ENCODE measurements at regions not wholly inside any gene's neighbourhood (a gene's known extent, or its start where the extent isn't known, plus 50 kb on each side); places are given as distances from the start of the nearest gene placed in this dataset.

DNA sequence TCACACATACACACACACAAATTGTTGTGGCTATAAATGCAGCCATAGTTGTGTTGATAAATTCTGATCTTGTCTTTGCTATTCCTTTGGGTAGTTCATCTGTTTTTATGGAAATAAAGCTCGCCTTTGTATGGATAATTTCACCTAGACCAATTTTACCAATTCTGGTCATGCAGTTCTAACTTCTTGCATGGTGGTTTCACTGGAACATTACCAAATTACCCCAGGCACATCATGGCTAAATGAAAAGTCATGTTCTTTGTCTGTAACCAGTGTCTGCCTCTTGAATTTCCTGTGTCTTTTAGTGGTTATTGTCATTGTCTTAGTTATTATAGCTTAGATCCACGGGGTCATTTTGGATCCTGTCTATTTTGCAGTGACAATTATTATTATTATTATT lies 50.3 kb upstream of the TMC1 start:
- no peaks in the 10 kb centered on the region for H3K4me1 ChIP-seq
- H3K9me3 ChIP-seq: no peaks in the 10 kb centered on the region
- no peaks in the 10 kb centered on the region for H3K36me3 ChIP-seq (ENCODE audit: low read depth, missing control alignments)
- no peaks in the 10 kb centered on the region for H3K27me3 ChIP-seq
- no peak overlapping the region for H3K27ac ChIP-seq
- H3K4me3 ChIP-seq: no peak overlapping the region
- intact Hi-C loops (cut with DNase I; ENCODE audit: low total_unique reads): no loop called here
- 90 to 98% methylated on average over 2 of the region's 2 CpGs for WGBS, 2 donors
- no peak for TF ChIP-seq POLR2A (IDR thresholded peaks at IDR 0.05)
- no peak for TF ChIP-seq CTCF (IDR thresholded peaks at IDR 0.05)
- no peak for DNase-seq

GRCh38 chr9:72467766-72468738 lies 53.4 kb upstream of the TMC1 start:
- H3K27me3 ChIP-seq: no peaks in the 10 kb centered on the region
- intact Hi-C loops (cut with DNase I; ENCODE audit: low total_unique reads): no loop called here
- WGBS, 2 donors: 78 to 88% methylated on average over 8 of the region's 8 CpGs
- no peak overlapping the region for H3K27ac ChIP-seq
- no peaks in the 10 kb centered on the region for H3K4me1 ChIP-seq
- TF ChIP-seq CTCF (IDR thresholded peaks at IDR 0.05): no peak
- no peak for TF ChIP-seq POLR2A (IDR thresholded peaks at IDR 0.05)
- DNase-seq: no peak
- no peak overlapping the region for H3K4me3 ChIP-seq
- no peaks in the 10 kb centered on the region for H3K36me3 ChIP-seq (ENCODE audit: low read depth, missing control alignments)
- H3K9me3 ChIP-seq: no peaks in the 10 kb centered on the region

GRCh38 chr9:72465593-72465984 lies 55.8 kb upstream of the TMC1 start:
- Histone ChIP-seq H3K4me1 (no peaks in the 10 kb centered on the region), H3K27ac (no peak overlapping the region), H3K27me3 (no peaks in the 10 kb centered on the region), H3K4me3 (no peak overlapping the region), H3K36me3 (ENCODE audit: low read depth, missing control alignments) (no peaks in the 10 kb centered on the region), H3K9me3 (no peaks in the 10 kb centered on the region)
- WGBS, 2 donors: 85 to 93% methylated on average over 3 of the region's 3 CpGs
- TF ChIP-seq CTCF (IDR thresholded peaks at IDR 0.05) (no peak), POLR2A (IDR thresholded peaks at IDR 0.05) (no peak)
- intact Hi-C loops (cut with DNase I; ENCODE audit: low total_unique reads): no loop called here
- DNase-seq: no peak

GRCh38 chr9:72464857-72465592 lies 56.4 kb upstream of the TMC1 start:
- Histone ChIP-seq H3K4me3 (no peak overlapping the region), H3K27me3 (no peaks in the 10 kb centered on the region), H3K9me3 (no peaks in the 10 kb centered on the region), H3K4me1 (no peaks in the 10 kb centered on the region), H3K36me3 (ENCODE audit: low read depth, missing control alignments) (no peaks in the 10 kb centered on the region), H3K27ac (no peak overlapping the region)
- TF ChIP-seq CTCF (IDR thresholded peaks at IDR 0.05): no peak
- no peak for TF ChIP-seq POLR2A (IDR thresholded peaks at IDR 0.05)
- intact Hi-C loops (cut with DNase I; ENCODE audit: low total_unique reads): no loop called here
- 66 to 74% methylated on average over 9 of the region's 9 CpGs for WGBS, 2 donors
- DNase-seq: no peak
